ENCODE measurements at regions not wholly inside any gene's neighbourhood (a gene's known extent, or its start where the extent isn't known, plus 50 kb on each side); places are given as distances from the start of the nearest gene placed in this dataset.
A peak's percentile ranks its signal among the peaks of the same experiment; 100 is the strongest.

DNA sequence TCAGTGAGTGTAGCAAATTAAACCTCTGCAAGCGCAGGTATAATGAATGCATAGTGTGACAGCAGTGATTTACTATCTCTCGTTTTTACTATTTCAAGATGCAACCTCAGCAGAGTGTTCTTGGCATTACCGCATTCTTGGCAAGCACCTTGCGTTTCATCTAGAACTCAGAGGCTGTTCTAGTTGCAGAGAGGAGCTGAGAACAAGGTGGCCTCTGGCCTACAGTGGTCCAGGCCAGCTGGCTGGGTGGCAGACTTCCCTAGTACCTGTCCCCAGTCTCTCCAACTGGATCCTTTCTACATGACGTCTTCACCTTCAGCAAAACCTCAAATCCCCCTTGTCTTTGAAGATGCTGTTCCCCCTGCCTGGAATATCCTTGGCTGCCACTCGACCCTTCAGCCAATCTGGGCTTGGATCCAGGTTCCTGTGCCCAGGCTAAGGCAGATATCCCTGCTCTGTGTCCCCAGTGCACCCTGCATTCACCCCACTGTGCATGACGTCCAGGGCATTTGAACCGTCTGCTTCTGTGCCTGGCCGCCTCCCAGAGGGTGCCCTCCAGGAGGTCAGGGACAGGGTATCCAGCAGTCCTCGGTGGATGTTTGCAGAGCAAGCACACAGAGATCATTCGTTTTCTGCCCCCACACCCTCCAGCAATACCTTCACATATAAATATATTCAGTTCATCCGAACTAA, 120.4 kb upstream of the CPEB4 start (continued):
- TF ChIP-seq TCF12 (IDR thresholded peaks at IDR 0.05) (no peak), TCF12 (CRISPR knock-in tag; IDR thresholded peaks at IDR 0.05) (no peak), SIX4 (CRISPR knock-in tag; IDR thresholded peaks at IDR 0.05) (no peak), MED1 (CRISPR knock-in tag; IDR thresholded peaks at IDR 0.05) (peak; percentile 75), ZNF672 (CRISPR knock-in tag; IDR thresholded peaks at IDR 0.05) (no peak), SP5 (CRISPR knock-in tag; IDR thresholded peaks at IDR 0.05; ENCODE audit: borderline replicate concordance, low read depth) (no peak), TAF15 (IDR thresholded peaks at IDR 0.05; ENCODE audit: low read depth, low read length, poor library complexity, severe bottlenecking) (no peak), ZNF317 (CRISPR knock-in tag; IDR thresholded peaks at IDR 0.05) (no peak), MTF1 (CRISPR knock-in tag; IDR thresholded peaks at IDR 0.05) (no peak), ZNF768 (CRISPR knock-in tag; IDR thresholded peaks at IDR 0.05) (no peak), ZNF781 (CRISPR knock-in tag; IDR thresholded peaks at IDR 0.05; ENCODE audit: borderline replicate concordance, not compliant biosample characterization) (no peak), ZNF788 (CRISPR knock-in tag; IDR thresholded peaks at IDR 0.05; ENCODE audit: borderline replicate concordance) (peak; percentile 26; the same call in 1 of the 2 replicates), KLF15 (CRISPR knock-in tag; IDR thresholded peaks at IDR 0.05; ENCODE audit: borderline replicate concordance) (no peak), HDAC2 (CRISPR knock-in tag; IDR thresholded peaks at IDR 0.05) (peak; percentile 59; the same call in 1 of the 2 replicates), SKI (IDR thresholded peaks at IDR 0.05; ENCODE audit: partially characterized antibody) (no peak), ZNF550 (CRISPR knock-in tag; IDR thresholded peaks at IDR 0.05; ENCODE audit: borderline replicate concordance) (no peak), ZFYVE20 (CRISPR knock-in tag; IDR thresholded peaks at IDR 0.05; ENCODE audit: borderline replicate concordance, low read depth) (no peak), ZZZ3 (CRISPR knock-in tag; IDR thresholded peaks at IDR 0.05; ENCODE audit: borderline replicate concordance) (no peak), ZNF746 (CRISPR knock-in tag; IDR thresholded peaks at IDR 0.05) (no peak), DMAP1 (CRISPR knock-in tag; IDR thresholded peaks at IDR 0.05) (no peak), ZSCAN21 (CRISPR knock-in tag; IDR thresholded peaks at IDR 0.05; ENCODE audit: borderline replicate concordance) (no peak), ZNF619 (CRISPR knock-in tag; IDR thresholded peaks at IDR 0.05) (no peak), THYN1 (CRISPR knock-in tag; IDR thresholded peaks at IDR 0.05; ENCODE audit: borderline replicate concordance, low read depth) (no peak), XRCC5 (optimal IDR thresholded peaks at IDR 0.05; ENCODE audit: low read length) (no peak), ZNF713 (CRISPR knock-in tag; IDR thresholded peaks at IDR 0.05) (no peak), MTA1 (CRISPR knock-in tag; IDR thresholded peaks at IDR 0.05; ENCODE audit: borderline replicate concordance) (peak; percentile 42; the same call in 1 of the 2 replicates), E2F5 (CRISPR knock-in tag; conservative IDR thresholded peaks at IDR 0.05) (no peak)
- TF ChIP-seq, protein P1, sequence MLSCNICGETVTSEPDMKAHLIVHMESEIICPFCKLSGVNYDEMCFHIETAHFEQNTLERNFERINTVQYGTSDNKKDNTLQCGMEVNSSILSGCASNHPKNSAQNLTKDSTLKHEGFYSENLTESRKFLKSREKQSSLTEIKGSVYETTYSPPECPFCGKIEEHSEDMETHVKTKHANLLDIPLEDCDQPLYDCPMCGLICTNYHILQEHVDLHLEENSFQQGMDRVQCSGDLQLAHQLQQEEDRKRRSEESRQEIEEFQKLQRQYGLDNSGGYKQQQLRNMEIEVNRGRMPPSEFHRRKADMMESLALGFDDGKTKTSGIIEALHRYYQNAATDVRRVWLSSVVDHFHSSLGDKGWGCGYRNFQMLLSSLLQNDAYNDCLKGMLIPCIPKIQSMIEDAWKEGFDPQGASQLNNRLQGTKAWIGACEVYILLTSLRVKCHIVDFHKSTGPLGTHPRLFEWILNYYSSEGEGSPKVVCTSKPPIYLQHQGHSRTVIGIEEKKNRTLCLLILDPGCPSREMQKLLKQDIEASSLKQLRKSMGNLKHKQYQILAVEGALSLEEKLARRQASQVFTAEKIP (CRISPR knock-in tag; IDR thresholded peaks at IDR 0.05; ENCODE audit: borderline replicate concordance): no peak
- TF ChIP-seq, protein P2, sequence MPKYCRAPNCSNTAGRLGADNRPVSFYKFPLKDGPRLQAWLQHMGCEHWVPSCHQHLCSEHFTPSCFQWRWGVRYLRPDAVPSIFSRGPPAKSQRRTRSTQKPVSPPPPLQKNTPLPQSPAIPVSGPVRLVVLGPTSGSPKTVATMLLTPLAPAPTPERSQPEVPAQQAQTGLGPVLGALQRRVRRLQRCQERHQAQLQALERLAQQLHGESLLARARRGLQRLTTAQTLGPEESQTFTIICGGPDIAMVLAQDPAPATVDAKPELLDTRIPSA (CRISPR knock-in tag; IDR thresholded peaks at IDR 0.05; ENCODE audit: borderline replicate concordance): no peak

Measured in HepG2 (cell line).